ENCODE measurements at regions not wholly inside any gene's neighbourhood (a gene's known extent, or its start where the extent isn't known, plus 50 kb on each side); places are given as distances from the start of the nearest gene placed in this dataset.
"Not testable (repeated sequence)": the region's sequence is repeated elsewhere in the genome, so short reads cannot be mapped to it uniquely, and the experiment has no call there.

- DNase-seq: no peak
Measured at GRCh38 chr1:157367870-157368269, 184.4 kb downstream of the FCRL5 start.

DNA sequence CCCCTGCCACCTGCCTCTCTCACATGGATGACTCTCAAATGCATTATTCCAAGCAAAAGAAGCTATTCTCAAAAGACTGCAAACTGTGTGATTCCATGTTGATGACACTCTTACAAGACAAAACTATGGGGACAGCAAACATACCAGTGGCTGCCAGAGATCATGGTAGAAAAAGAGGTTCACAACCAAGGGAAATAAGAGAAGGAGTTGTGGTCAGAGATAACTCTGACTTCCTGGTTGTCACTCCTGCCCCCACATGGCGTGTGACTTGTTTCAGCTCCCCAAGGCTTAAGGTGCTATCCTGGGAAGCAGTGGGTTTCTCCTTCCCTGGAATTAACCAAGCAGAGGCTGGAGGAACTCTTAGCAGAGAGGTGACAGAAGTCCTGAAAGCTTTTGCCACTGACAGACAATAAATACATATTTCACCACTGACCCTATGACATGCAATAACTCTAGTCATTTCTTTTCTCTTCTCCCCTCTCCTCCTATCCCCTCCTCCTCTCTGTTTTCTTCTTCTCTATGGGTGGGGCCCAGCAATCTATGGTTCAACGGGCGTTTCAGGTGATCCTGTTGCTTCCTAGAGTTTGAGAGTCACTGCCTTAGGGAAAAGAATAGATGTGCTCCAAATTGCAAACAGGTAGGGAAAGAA lies 185.1 kb downstream of the FCRL5 start:
- no peak for DNase-seq

DNA sequence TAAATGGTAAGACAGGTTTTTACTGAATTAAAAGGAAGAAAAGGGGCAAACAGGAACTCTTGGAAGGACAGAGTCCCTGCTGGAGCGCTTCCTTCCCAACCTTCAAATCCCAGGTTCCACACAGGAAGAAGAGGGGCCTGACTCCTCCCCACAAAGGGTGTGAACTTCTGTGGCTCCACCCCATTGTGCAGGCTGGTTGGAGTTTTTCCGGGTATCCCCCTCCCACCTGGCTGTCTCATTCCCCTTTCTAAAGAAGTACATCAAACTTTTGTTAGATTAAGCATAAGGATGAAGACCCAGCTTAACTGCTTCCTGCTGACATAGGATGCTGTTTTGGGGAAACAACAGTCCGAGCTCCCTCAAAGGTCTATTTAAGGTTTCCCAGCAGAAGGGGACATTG lies 187.7 kb downstream of the FCRL5 start:
- DNase-seq: no peak

GRCh38 chr1:157363660-157364140 lies 188.6 kb downstream of the FCRL5 start:
- peak; percentile 30 for DNase-seq

- DNase-seq: no peak
Measured at GRCh38 chr1:157360023-157360390, 192.3 kb downstream of the FCRL5 start.

GRCh38 chr1:157359314-157360022 lies 192.8 kb downstream of the FCRL5 start:
- no peak for DNase-seq

- DNase-seq: no peak
Measured at GRCh38 chr1:157357111-157357510, 195.2 kb downstream of the FCRL5 start.

- DNase-seq: no peak
Measured at GRCh38 chr1:157356601-157357000, 195.7 kb downstream of the FCRL5 start.

DNA sequence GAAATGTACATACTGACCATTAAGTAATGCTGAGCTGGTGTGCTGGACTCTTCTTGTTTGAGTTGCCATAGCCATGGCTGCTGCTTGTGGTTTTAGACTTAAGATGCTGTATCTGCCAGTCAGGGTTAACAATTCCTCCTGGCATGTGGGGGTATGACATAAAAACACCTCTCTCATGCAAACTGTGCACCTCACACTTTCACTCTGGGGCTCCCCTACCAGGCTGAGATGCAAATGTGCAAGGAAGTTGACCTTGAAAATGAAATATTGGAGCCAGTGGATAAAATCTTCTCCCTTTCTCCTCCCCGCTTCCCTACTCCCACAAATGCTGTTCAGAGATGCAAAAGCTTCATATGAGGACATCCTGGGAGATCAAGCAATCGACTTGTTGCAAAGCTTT lies 198.8 kb downstream of the FCRL5 start:
- DNase-seq: no peak

DNA sequence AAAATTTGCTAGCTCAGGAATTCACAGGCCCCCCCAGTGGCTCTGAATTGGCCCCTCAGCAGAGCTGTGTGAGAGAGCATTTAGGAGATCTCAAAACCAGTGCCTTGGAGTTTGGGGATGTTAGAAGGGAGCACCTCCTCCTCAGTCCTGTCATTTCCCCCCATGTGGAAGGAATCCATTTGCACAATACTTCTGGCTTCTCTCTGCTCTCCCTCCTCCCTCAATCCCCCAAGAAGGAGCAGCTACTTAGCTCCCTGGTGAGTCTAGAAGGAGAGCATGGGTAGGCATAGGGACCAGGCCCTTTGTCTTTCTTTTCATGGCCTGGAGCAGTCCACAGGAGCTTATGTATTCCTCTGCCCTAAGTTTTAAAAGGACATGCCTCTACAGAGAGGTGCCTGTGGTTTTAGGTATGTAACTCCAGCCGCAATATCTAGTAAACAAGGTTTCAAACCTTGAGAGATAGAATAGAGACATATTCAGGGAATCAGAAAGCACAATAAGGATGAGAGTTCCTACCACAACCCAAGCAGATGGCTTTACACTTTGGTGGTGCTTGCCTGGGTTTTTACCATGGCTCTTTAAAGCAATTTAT lies 199.4 kb downstream of the FCRL5 start:
- DNase-seq: no peak

DNA sequence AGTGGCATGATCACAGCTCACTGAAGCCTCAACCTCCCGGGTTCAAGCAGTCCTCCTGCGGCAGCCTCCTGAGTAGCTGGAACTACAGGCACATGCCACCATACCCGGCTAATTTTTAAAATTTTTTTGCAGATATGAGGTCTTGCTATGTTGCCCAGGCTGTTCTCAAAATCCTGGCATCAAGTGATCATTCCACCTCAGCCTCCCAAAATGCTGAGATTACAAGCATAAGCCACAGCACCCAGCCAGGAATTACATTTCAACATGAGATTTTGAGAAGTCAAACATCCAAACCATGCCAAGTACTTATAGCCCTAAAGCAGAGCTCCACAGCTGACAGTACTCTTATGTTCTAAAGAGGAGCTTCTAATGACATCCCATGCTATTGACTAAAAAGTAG lies 200.1 kb downstream of the FCRL5 start:
- DNase-seq: no peak

DNA sequence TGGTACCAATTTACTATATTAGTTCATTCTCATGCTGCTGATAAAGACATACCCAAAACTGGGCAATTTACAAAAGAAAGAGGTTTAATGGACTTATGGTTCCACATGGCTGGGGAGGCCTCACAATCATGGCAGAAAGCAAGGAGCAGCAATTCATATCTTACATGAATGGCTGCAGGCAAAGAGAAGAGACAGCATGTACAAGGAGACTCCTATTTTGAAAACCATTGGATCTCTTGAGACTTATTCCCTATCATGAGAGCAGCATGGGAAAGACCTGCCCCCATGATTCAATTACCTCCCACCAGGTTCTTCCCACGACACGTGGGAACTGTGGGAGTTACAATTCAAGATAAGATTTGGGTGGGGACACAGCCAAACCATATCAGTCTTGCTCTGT lies 200.5 kb downstream of the FCRL5 start:
- DNase-seq: not testable (repeated sequence)

DNA sequence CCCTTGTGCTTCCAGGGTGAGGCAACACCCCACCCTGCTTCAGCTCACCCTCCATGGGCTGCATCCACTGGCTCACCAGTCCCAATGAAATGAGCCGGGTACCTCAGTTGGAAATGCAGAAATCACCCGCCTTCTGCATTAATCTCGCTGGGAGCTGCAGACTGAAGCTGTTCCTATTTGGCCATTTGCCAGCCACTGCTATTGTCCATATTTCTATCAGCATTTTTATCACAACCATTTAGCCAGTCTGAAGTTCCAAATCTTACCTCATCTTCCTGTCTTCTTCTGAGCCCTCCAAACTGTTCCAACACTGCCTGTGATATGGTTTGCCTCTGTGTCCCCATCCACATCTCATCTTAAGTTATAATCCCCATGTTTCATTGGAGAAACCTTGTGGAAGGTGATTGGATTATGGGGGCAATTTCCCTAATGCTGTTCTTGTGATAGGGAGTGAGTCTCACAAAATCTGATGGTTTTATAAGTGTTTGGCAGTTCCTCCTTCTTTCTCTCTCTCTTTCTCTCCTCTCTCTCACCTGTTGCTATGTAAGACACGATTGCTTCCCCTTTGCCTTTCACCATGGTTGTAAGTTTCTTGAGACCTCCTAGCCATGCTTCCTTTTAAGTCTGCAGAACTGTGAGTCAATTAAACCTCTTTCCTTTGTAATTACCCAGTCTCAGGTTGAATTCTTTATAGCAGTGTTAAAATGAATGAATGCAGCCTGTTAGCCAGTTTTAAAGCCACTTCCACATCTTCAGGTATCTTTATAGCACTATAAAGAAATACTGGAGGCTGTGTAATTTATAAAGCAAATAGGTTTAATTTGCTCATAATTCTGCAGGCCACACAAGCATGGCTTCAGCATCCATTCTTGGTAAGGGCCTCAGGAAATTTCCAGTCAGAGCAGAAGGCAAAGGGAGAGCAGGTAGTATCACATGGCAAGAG lies 203.5 kb downstream of the FCRL5 start:
- DNase-seq: no peak

- no peak for DNase-seq
Measured at GRCh38 chr1:157347506-157347905, 204.8 kb downstream of the FCRL5 start.

GRCh38 chr1:157337785-157338184 lies 199.6 kb upstream of the ETV3 start:
- not testable (repeated sequence) for DNase-seq

GRCh38 chr1:157335056-157335455 lies 196.9 kb upstream of the ETV3 start:
- DNase-seq: no peak

DNA sequence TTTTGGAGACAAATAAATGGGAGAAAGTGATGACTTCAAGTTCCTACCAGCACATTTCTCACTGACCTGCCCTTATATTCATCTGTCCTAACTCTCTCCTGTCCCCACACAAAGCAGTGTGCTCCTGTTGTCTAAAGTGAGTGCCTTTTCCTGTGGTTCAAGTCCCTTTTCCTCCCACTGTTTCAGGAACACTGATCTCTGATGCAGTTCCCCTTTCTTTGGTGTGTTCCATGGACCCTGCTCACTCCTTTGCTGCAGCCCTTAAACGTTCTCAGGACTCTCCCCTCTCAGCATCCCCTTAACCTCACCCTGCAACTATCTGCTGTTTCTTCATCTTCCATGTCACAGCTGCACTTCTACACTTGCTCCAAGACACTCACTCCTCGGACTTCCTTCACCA lies 195.8 kb upstream of the ETV3 start:
- DNase-seq: no peak

- not testable (repeated sequence) for DNase-seq
Measured at GRCh38 chr1:157330177-157330576, 192.0 kb upstream of the ETV3 start.

DNA sequence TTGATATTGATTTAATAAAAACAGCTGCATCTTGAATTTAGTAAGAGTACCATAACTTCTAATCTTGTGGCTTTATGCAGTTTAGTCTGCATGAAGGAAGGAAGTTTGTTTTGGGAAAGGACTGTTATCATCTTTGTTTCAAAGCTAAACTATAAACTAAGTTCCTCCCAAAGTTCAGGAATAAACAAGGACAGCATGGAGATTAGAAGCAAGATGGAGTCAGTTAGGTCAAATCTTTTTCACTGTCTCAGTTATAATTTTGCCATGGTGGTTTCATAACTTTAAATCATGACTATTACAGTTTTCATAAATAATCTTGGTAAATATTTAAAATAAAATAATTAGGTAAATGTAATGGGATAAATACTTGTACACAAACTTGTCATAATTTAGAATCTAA lies 189.9 kb upstream of the ETV3 start:
- not testable (repeated sequence) for DNase-seq

GRCh38 chr1:157326173-157326859 lies 188.1 kb upstream of the ETV3 start:
- no peak for DNase-seq

DNA sequence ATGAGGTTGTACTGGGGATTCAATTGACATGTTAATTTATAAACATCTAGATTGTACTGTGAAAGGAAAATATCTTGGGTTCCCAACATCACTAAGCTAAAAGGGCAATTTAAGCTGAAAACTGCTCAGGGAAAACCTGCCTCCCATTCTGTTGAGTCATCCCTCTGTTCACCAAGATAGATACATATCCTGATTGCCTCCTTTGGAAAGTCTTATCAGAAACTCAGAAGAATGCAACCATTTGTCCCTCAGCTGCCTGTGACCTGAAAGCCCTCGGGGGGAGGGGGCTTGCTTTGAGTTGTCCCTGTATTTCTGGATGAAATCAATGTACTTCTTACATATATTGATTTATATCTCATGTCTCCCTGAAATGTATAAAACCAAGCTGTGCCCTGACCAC lies 187.0 kb upstream of the ETV3 start:
- no peak for DNase-seq

DNA sequence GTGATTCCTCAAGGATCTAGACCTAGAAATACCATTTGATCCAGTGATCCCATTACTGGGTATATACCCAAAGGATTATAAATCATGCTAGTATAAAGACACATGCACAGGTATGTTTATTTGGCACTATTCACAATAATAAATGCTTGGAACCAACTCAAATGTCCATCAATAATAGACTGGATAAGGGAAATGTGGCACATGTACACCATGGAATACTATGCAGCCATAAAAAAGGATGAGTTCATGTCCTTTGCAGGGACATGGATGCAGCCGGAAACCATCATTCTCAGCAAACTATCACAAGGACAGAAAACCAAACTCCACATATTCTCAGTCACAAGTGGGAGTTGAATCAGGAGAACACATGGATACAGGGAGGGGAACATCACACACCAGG lies 183.8 kb upstream of the ETV3 start:
- DNase-seq: not testable (repeated sequence)
